ENCODE measurements at regions not wholly inside any gene's neighbourhood (a gene's known extent, or its start where the extent isn't known, plus 50 kb on each side); places are given as distances from the start of the nearest gene placed in this dataset.

- Histone ChIP-seq H3K27me3 (no peaks in the 10 kb centered on the region), H3K9ac (ENCODE audit: low read depth in 2 of 2, low read length in 2 of 2) (no peak overlapping the region), H3K36me3 (no peaks in the 10 kb centered on the region), H3K27ac (no peak overlapping the region), H3K9me3 (no peaks in the 10 kb centered on the region), H3K4me1 (no peaks in the 10 kb centered on the region), H3K4me3 (no peak overlapping the region)
- TF ChIP-seq, protein P1, sequence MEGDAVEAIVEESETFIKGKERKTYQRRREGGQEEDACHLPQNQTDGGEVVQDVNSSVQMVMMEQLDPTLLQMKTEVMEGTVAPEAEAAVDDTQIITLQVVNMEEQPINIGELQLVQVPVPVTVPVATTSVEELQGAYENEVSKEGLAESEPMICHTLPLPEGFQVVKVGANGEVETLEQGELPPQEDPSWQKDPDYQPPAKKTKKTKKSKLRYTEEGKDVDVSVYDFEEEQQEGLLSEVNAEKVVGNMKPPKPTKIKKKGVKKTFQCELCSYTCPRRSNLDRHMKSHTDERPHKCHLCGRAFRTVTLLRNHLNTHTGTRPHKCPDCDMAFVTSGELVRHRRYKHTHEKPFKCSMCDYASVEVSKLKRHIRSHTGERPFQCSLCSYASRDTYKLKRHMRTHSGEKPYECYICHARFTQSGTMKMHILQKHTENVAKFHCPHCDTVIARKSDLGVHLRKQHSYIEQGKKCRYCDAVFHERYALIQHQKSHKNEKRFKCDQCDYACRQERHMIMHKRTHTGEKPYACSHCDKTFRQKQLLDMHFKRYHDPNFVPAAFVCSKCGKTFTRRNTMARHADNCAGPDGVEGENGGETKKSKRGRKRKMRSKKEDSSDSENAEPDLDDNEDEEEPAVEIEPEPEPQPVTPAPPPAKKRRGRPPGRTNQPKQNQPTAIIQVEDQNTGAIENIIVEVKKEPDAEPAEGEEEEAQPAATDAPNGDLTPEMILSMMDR (IDR thresholded peaks at IDR 0.05): no peak
- intact Hi-C loops (cut with DNase I): no loop called here
- no peak for DNase-seq
Measured at GRCh38 chr6:49052901-49053300, 410.2 kb downstream of the MMUT start.

GRCh38 chr6:49051281-49051680 is 411.8 kb downstream of the MMUT start:
- TF ChIP-seq, protein P1 (IDR thresholded peaks at IDR 0.05): no peak
- no peak overlapping the region for H3K9ac ChIP-seq (ENCODE audit: low read depth in 2 of 2, low read length in 2 of 2)

DNA sequence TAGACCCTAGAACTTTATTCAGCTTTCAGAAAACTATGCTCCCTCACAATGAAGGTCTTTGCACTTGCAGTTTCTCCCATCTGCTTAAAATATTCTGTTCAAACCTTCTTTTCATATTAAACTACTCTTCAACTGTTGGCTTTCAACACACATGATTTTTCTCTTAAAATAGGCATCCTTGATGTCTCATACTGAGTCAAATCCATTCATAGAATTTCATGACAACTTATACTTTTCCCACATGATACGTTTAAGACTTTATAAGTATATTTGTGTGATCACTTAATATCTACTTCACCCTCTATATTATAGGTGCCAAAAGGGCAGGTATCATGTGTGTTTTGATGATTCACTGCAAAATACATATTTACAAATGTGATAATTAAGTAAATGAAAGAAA is 412.5 kb downstream of the MMUT start:
- Histone ChIP-seq H3K9me3 (no peaks in the 10 kb centered on the region), H3K36me3 (no peaks in the 10 kb centered on the region), H3K9ac (ENCODE audit: low read depth in 2 of 2, low read length in 2 of 2) (no peak overlapping the region), H3K27ac (no peak overlapping the region), H3K4me3 (no peak overlapping the region), H3K27me3 (no peaks in the 10 kb centered on the region), H3K4me1 (no peaks in the 10 kb centered on the region)
- intact Hi-C loops (cut with DNase I): no loop called here
- TF ChIP-seq, protein P1 (IDR thresholded peaks at IDR 0.05): no peak
- DNase-seq: no peak

More at GRCh38 chr6:49051281-49051680, 411.8 kb downstream of the MMUT start:
- DNase-seq: no peak
- Histone ChIP-seq H3K4me3 (no peak overlapping the region), H3K27me3 (no peaks in the 10 kb centered on the region), H3K36me3 (no peaks in the 10 kb centered on the region), H3K4me1 (no peaks in the 10 kb centered on the region), H3K27ac (no peak overlapping the region), H3K9me3 (no peaks in the 10 kb centered on the region)
- intact Hi-C loops (cut with DNase I): no loop called here

DNA sequence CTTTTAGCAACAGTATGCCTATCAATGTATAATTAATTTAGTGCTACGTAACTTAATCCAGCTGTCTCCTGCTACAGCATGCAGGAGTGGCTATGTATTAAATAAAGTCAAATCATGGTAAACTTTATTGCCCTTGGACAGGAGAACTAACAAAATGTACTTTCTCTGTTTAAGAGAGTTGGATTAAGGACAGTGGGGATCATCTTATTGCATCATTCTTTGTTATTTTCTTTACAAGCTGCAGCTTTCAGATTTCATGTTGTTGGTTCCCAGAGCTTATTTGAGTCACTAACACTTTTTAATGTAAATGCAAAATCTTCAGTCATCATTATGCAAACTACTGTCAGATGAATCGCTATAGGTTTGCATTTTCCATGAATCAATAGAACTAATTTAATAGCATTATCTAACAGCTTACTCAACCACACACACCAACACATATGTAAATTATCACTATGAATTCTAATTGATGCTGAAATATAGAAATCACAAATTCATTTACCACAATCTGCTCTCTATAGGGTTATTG is 424.7 kb downstream of the MMUT start:
- Histone ChIP-seq H3K27me3 (no peaks in the 10 kb centered on the region), H3K9me3 (no peaks in the 10 kb centered on the region), H3K9ac (ENCODE audit: low read depth in 2 of 2, low read length in 2 of 2) (no peak overlapping the region), H3K4me3 (no peak overlapping the region), H3K27ac (no peak overlapping the region), H3K4me1 (no peaks in the 10 kb centered on the region), H3K36me3 (no peaks in the 10 kb centered on the region)
- intact Hi-C loops (cut with DNase I): no loop called here
- TF ChIP-seq, protein P1 (IDR thresholded peaks at IDR 0.05): no peak
- no peak for DNase-seq

GRCh38 chr6:49030251-49031020 is 432.6 kb downstream of the MMUT start:
- intact Hi-C loops (cut with DNase I): no loop called here
- TF ChIP-seq, protein P1 (IDR thresholded peaks at IDR 0.05): no peak
- H3K4me3 ChIP-seq: no peak overlapping the region
- no peak for DNase-seq
- no peaks in the 10 kb centered on the region for H3K4me1 ChIP-seq
- H3K9me3 ChIP-seq: no peaks in the 10 kb centered on the region
- no peaks in the 10 kb centered on the region for H3K27me3 ChIP-seq
- H3K27ac ChIP-seq: no peak overlapping the region
- no peaks in the 10 kb centered on the region for H3K36me3 ChIP-seq
- H3K9ac ChIP-seq (ENCODE audit: low read depth in 2 of 2, low read length in 2 of 2): no peak overlapping the region

Measured in colonic mucosa (tissue), 4 donors.